ENCODE measurements at regions not wholly inside any gene's neighbourhood (a gene's known extent, or its start where the extent isn't known, plus 50 kb on each side); places are given as distances from the start of the nearest gene placed in this dataset.

DNA sequence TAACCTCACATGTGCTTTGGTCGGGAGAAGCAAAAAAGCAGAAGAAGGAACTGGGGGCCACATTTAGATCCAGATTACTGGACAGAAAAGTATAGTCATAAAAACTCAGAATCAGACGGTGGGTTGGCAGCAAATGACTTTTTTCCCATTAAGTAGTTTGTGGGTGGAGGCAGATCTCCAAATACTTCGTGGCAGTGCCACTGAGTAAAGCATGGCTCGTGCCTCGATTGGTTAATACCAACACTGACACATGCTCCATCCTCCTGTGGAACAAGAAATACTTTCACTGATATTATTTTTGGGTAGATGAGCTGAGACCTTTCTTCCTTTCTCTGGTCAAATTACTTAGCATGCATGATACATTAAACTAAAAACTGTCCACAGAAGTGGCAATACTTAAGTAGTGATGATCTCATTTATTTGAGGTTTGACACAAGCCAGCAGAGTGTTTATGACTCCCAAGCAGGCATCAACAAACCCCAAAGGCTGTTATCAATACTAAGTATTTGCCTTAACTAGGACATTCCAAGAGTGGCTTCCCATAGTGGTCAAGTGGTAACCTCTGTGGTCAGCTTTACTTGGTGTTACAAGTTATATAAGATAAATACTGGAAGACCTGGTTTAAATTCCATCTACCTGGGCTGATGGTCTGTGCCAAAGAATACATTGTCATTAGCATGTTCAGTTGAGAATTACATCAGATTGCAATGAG, 500.0 kb upstream of the RUNX1 start:
- H3K4me3 ChIP-seq (ENCODE audit: low read length) = no peak overlapping the region
- DNase-seq (ENCODE audit: low read depth) = no peak
- TF ChIP-seq, protein P1, sequence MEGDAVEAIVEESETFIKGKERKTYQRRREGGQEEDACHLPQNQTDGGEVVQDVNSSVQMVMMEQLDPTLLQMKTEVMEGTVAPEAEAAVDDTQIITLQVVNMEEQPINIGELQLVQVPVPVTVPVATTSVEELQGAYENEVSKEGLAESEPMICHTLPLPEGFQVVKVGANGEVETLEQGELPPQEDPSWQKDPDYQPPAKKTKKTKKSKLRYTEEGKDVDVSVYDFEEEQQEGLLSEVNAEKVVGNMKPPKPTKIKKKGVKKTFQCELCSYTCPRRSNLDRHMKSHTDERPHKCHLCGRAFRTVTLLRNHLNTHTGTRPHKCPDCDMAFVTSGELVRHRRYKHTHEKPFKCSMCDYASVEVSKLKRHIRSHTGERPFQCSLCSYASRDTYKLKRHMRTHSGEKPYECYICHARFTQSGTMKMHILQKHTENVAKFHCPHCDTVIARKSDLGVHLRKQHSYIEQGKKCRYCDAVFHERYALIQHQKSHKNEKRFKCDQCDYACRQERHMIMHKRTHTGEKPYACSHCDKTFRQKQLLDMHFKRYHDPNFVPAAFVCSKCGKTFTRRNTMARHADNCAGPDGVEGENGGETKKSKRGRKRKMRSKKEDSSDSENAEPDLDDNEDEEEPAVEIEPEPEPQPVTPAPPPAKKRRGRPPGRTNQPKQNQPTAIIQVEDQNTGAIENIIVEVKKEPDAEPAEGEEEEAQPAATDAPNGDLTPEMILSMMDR (conservative IDR thresholded peaks at IDR 0.05; ENCODE audit: low read length) = no peak

DNA sequence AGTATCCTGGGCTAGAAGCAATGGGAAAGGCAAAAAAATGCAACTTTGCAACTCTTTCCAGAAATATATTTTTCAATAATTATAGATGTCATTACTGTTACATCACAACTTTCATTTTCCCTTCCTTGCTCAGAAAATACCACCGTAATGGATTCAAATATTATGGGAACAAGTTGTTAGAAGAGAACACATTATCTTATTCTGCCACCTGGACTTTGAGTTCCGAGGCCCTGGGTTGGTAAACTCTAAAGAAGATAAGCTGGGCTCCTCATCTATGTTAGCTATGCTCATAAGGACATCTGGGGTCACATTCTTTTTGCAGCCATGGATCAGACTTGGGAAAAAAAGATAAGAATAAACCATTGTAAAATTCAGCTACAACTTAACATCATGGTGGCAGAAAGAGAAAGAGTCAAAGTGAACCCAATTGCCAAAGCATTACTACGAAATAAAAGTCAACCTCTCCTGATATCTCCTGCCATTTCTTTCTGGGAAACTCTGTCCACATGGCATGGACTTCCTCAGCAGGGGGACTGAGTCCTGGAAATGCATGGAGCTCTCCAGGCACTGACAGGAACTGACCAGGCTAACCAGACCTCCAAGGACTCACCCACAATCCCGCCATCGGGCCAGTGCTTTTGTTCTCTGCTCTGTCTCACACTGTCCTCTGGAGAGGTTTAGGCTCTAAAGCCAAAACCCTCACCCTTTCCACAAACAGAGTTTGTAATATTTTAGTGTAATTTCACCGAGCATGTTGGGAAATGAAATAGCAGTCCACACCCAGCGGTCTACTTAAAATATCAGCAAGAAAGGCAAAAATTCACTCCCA, 499.1 kb upstream of the RUNX1 start:
- H3K4me3 ChIP-seq (ENCODE audit: low read length) = no peak overlapping the region
- TF ChIP-seq, protein P1 (conservative IDR thresholded peaks at IDR 0.05; ENCODE audit: low read length) = no peak
- no peak for DNase-seq (ENCODE audit: low read depth)

DNA sequence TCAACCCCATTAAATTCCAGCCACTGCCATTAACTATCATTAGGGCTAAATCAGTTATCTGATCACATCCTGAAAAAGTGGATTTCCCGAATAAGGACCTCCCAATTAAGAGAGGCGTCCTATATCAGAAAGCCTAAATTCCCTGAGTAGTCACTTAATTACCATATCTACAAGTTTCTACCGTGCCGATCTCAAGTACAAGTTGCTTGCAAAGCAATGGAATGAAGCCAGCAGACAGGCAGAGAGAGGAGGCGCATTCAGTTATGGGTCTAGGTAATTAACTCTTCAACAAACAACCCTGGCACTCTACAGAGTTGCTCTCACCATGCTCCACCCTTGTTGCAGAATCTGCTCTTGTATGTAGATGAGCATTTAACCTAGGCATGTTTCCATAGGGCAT, 494.6 kb upstream of the RUNX1 start:
- no peak overlapping the region for H3K4me3 ChIP-seq (ENCODE audit: low read length)
- no peak for DNase-seq (ENCODE audit: low read depth)
- TF ChIP-seq, protein P1 (conservative IDR thresholded peaks at IDR 0.05; ENCODE audit: low read length) = no peak

DNA sequence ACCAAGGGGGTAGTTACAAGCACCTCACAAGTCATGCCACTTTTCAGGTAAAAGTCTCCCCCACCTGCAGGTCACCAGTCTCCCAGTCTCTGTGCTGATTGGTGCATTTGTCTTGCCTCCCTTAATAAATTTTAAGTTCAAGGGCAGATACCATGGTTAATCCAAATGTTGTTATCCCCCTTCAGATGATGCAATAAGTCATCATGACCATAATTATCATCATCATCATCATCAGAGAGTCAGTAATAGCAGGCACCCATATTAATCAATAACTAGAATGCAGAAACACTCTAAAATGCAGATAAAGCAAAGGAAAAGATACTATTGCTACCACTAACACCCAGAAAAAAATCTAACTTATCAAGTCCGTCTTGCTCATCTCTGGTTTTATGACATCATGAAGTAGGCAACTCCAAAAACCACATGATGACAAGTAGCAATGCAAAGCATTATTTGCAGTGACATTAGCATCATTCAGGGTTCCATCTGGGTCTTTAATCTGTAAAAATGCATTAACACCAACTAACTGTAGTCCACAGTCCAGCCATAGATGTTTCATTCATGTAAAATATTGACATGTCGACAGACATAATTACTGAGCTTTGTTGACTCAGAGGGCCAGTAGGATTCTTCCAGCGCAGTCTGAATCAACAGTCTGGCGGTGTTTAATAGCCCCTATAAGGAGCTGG, 492.0 kb upstream of the RUNX1 start:
- TF ChIP-seq, protein P1 (conservative IDR thresholded peaks at IDR 0.05; ENCODE audit: low read length) = no peak
- no peak overlapping the region for H3K4me3 ChIP-seq (ENCODE audit: low read length)
- DNase-seq (ENCODE audit: low read depth) = peak; percentile 95

DNA sequence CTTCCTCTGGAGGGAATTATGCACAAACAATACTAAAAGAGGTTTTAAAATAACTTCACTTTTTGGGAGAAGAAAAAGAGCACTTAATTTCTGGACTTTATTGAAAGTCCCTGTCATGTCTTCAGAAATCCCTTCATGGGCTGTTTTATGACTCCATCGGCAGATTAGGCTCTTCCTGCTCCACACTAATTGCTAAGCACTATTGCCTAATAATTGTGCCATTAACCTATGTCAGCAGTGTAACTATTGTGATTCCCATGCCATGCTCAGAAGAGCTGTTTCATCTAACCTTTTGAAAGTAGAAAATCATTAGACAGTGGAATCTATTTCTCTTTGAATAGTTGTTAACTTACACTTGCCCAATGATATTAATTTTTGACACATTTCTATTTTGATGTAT, 489.3 kb upstream of the RUNX1 start:
- TF ChIP-seq, protein P1 (conservative IDR thresholded peaks at IDR 0.05; ENCODE audit: low read length) = no peak
- DNase-seq (ENCODE audit: low read depth) = no peak

DNA sequence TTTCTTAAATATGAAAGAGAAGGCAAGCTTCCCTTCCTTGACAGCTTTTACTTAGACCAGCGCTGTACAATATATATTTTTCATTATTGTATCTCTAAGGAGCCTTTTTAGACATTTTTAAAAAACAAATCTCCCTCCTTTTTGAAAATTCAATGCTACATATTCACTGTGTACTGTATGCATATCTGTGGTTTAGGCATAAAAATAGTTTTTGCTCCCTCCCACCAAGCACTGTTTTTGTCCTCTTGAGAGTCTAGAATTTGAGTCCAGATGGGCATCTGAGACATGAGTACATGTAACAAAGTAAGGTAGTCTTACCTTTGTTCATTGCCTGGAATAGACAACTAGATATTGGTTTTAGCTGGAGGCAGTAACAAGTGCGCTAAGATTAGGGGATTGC, 488.5 kb upstream of the RUNX1 start:
- TF ChIP-seq, protein P1 (conservative IDR thresholded peaks at IDR 0.05; ENCODE audit: low read length) = no peak

More for the DNA sequence above, 489.3 kb upstream of the RUNX1 start:
- no peak overlapping the region for H3K4me3 ChIP-seq (ENCODE audit: low read length)

More for the DNA sequence above, 488.5 kb upstream of the RUNX1 start:
- no peak overlapping the region for H3K4me3 ChIP-seq (ENCODE audit: low read length)
- no peak for DNase-seq (ENCODE audit: low read depth)
